HepG2 (cell line): ENCODE measurements at regions not wholly inside any gene's neighbourhood (a gene's known extent, or its start where the extent isn't known, plus 50 kb on each side); places are given as distances from the start of the nearest gene placed in this dataset.

ENCODE experiments used
- ATAC-seq: fragments of 200-7000 bp; cut with Tn5 transposase; 3 replicates; pipeline ENCODE4 v1.9.1; 2020; ENCODE audit warnings: mild to moderate bottlenecking, moderate library complexity
- BruUV-seq: library from RNA; stranded (reverse); fragments of 400-500 nt; replicated peaks from 2 replicates; lab custom pipeline; 2021; lab: Mats Ljungman, UMichigan
- CTCF ChIA-PET: fragments of 300-600 bp; formaldehyde crosslinking; extraction: SDS; loops from one replicate; lab custom pipeline; 2021; ENCODE audit warnings: low total read pairs, inconsistent platforms, low intra/inter-chr PET ratio; lab: Yijun Ruan, JAX
- POLR2A ChIA-PET: fragments of 350-600 bp; sonication (Branson Sonifier 250); formaldehyde crosslinking; loops from one replicate; lab custom pipeline; 2020; ENCODE audit warnings: antibody characterized with exemption, inconsistent platforms; lab: Yijun Ruan, JAX
- DNase-seq: peaks from one replicate; pipeline ENCODE4 v3.0.0-alpha.2; 2015; ENCODE audit warnings: low spot score
- FAIRE-seq: peaks from 3 replicates; lab custom pipeline; 2011; peaks lifted over from hg19 to GRCh38; lab: Jason Lieb, UNC
- H2AFZ ChIP-seq: one replicate; pipeline ENCODE4 v1.6.1; 2011; ENCODE audit warnings: low read length, inconsistent platforms
- H3K27ac ChIP-seq: fragments of 300-600 bp; 3 replicates; pipeline ENCODE4 v1.8.0; 2011; ENCODE audit warnings: mixed run types, mild to moderate bottlenecking, mixed read lengths, low read length, inconsistent platforms; ENCODE audit not compliant: insufficient read depth; ENCODE audit errors: extremely low read length
- H3K27me3 ChIP-seq, 2 experiments: fragments of 200-600 bp in 1 of 2; 2 replicates in 1 of 2; 3 replicates in 1 of 2; pipeline versions ENCODE4 v1.6.0 to v1.8.0; 2011; ENCODE audit warnings: low read length in 2 of 2, mild to moderate bottlenecking in 2 of 2, moderate library complexity in 2 of 2, inconsistent platforms in 1 of 2; ENCODE audit not compliant: insufficient read depth in 2 of 2, control insufficient read depth in 1 of 2
- H3K36me3 ChIP-seq, 2 experiments: fragments of 200-600 bp in 1 of 2; replicated peaks in 1 of 2; 2 replicates in 1 of 2; 3 replicates in 1 of 2; pipeline versions ENCODE4 v1.5.1 to v1.8.0; 2011; ENCODE audit warnings: low read length in 2 of 2, inconsistent platforms in 1 of 2; ENCODE audit not compliant: insufficient read depth in 2 of 2, control insufficient read depth in 1 of 2
- H3K4me1 ChIP-seq: 2 replicates; pipeline ENCODE4 v1.5.1; 2012; ENCODE audit warnings: low read length, inconsistent platforms; ENCODE audit not compliant: insufficient read depth
- H3K4me2 ChIP-seq: 2 replicates; pipeline ENCODE4 v1.6.0; 2011; ENCODE audit warnings: low read depth, low read length, inconsistent platforms
- H3K4me3 ChIP-seq, 3 experiments: fragments of 200-600 bp in 1 of 3; sonication (generic), shearing (Covaris generic) in 1 of 3; replicated peaks in 1 of 3; 2 replicates each; pipeline ENCODE4 v1.5.1; 2011 to 2016; ENCODE audit warnings: low read length in 3 of 3, inconsistent platforms in 2 of 3, low read depth in 2 of 3, mild to moderate bottlenecking in 2 of 3, control low read depth in 1 of 3, mixed read lengths in 1 of 3; ENCODE audit not compliant: insufficient read depth in 1 of 3
- H3K79me2 ChIP-seq: one replicate; pipeline ENCODE4 v1.6.1; 2011; ENCODE audit warnings: low read length, inconsistent platforms; ENCODE audit not compliant: insufficient read depth
- H3K9ac ChIP-seq: 2 replicates; pipeline ENCODE4 v1.6.0; 2011; ENCODE audit warnings: mild to moderate bottlenecking, low read depth, low read length, inconsistent platforms; ENCODE audit not compliant: insufficient read depth
- H3K9me3 ChIP-seq: 2 replicates; pipeline ENCODE4 v1.5.1; 2012; ENCODE audit warnings: mild to moderate bottlenecking, low read length
- H4K20me1 ChIP-seq: 2 replicates; pipeline ENCODE4 v1.6.0; 2011; ENCODE audit warnings: inconsistent platforms, mild to moderate bottlenecking, low read length, moderate library complexity; ENCODE audit not compliant: insufficient read depth
- DNMT3B ChIP-seq: conservative IDR thresholded peaks from 2 replicates; pipeline ENCODE4 v1.6.1; 2016; ENCODE audit warnings: missing biosample characterization, control low read depth
- ETV6 ChIP-seq: sonication (generic); formaldehyde crosslinking; conservative IDR thresholded peaks from 2 replicates; pipeline ENCODE4 v1.4.0; 2020; ENCODE audit warnings: missing genetic modification reagents
- FIP1L1 ChIP-seq: fragments of 200-400 bp; formaldehyde crosslinking; IDR thresholded peaks from 2 replicates; pipeline ENCODE4 v1.6.1; 2018; ENCODE audit warnings: low read depth, mild to moderate bottlenecking, low read length, moderate library complexity, borderline replicate concordance; ENCODE audit not compliant: insufficient read depth
- RAD51 ChIP-seq: fragments of 450-650 bp; IDR thresholded peaks from 2 replicates; pipeline ENCODE4 v1.6.1; 2016; ENCODE audit warnings: borderline replicate concordance
- SNAI1 ChIP-seq: sonication (generic); formaldehyde crosslinking; IDR thresholded peaks from 2 replicates; pipeline ENCODE4 v1.5.0; 2020; ENCODE audit warnings: mild to moderate bottlenecking, missing genetic modification reagents, borderline replicate concordance
- ZNF10 ChIP-seq: sonication (generic); formaldehyde crosslinking; IDR thresholded peaks from 2 replicates; pipeline ENCODE4 v1.4.0; 2020; ENCODE audit warnings: mild to moderate bottlenecking, low read depth, missing genetic modification reagents, borderline replicate concordance
- ZSCAN20 ChIP-seq: sonication (generic); formaldehyde crosslinking; IDR thresholded peaks from 2 replicates; pipeline ENCODE4 v1.4.0; 2020; ENCODE audit warnings: missing genetic modification reagents, mild to moderate bottlenecking, borderline replicate concordance
- WGBS: methylation state at CpG from one replicate; pipeline ENCODE4 v1.1.6; 2017; ENCODE audit warnings: low lambda C conversion rate; 5-methylcytosine and 5-hydroxymethylcytosine counted together
- in situ Hi-C: cut with HindIII; loops from 2 replicates; pipeline ENCODE4 v1.10.0; 2017; ENCODE audit warnings: low pct_unique_long_range_greater_than_20kb; ENCODE audit not compliant: extremely low pct_ligation_motif_present
- intact Hi-C: fragments of 100-400 bp; cut with micrococcal nuclease; formaldehyde crosslinking; loops from one replicate; pipeline ENCODE4 v1.10.0; 2022; ENCODE audit not compliant: unreplicated experiment

GRCh38 chr16:62424206-62424605 lies 388.0 kb upstream of the CDH8 start:
- in situ Hi-C loops = no loop called here
- Histone ChIP-seq H3K4me1 (no peaks in the 10 kb centered on the region), H3K27ac (no peak overlapping the region), H3K4me3 (no peak overlapping the region), H3K9ac (no peak overlapping the region), H3K27me3 (no peaks in the 10 kb centered on the region), H3K36me3 (no peaks in the 10 kb centered on the region), H3K9me3 (peaks cover 88% of the 10 kb centered on the region), H3K4me2 (no peak overlapping the region), H2AFZ (no peak overlapping the region), H4K20me1 (no peaks in the 10 kb centered on the region), H3K79me2 (no peaks in the 10 kb centered on the region)
- intact Hi-C loops = no loop called here
- no TSS peak for BruUV-seq
- DNase-seq (no peak), ATAC-seq (no peak), FAIRE-seq (no peak)
- CTCF ChIA-PET = no interaction called here
- POLR2A ChIA-PET = no interaction called here
- TF ChIP-seq DNMT3B (CRISPR knock-in tag) (no peak), ZNF10 (CRISPR knock-in tag) (no peak), RAD51 (peak; percentile 52; the same call in 1 of the 2 replicates)
- 14% methylated on average over 4 of the region's 4 CpGs for WGBS

DNA sequence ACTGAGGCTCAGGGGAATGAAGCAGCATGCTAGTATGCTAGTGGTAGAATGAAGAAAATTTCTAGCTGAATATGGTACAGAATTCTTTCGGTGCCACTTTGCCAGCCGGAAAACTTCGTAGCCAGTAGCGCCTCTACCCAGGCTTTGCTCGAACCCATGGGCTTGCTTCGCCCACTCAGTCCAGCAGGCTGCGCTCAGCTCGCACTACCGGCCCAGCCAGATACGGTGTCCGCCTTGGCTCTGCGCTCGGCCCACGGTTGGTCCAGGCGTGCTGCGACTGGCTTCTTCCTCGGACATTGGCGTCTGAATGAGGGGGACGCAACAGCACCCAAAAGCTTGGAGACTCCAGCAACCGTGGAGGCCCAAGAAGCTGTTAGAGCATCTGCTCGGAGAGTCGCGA lies 372.5 kb upstream of the CDH8 start:
- no peaks in the 10 kb centered on the region for H3K36me3 ChIP-seq
- no peaks in the 10 kb centered on the region for H4K20me1 ChIP-seq
- ATAC-seq = no peak
- peaks cover 81% of the 10 kb centered on the region for H3K9me3 ChIP-seq
- BruUV-seq = no TSS peak
- intact Hi-C loops = no loop called here
- H2AFZ ChIP-seq = no peak overlapping the region
- H3K4me1 ChIP-seq = no peaks in the 10 kb centered on the region
- no peak overlapping the region for H3K27ac ChIP-seq
- POLR2A ChIA-PET = no interaction called here
- 77% methylated on average over 21 of the region's 23 CpGs for WGBS
- H3K4me2 ChIP-seq = no peak overlapping the region
- H3K9ac ChIP-seq = no peak overlapping the region
- H3K4me3 ChIP-seq = no peak overlapping the region
- no peaks in the 10 kb centered on the region for H3K27me3 ChIP-seq
- FAIRE-seq = no peak
- H3K79me2 ChIP-seq = no peaks in the 10 kb centered on the region
- in situ Hi-C loops = no loop called here
- CTCF ChIA-PET = no interaction called here
- TF ChIP-seq ZSCAN20 (CRISPR knock-in tag) (no peak), FIP1L1 (no peak), ETV6 (CRISPR knock-in tag) (no peak), SNAI1 (CRISPR knock-in tag) (no peak)
- TF ChIP-seq, all 625 proteins: peak for 0
- DNase-seq = no peak
